ENCODE measurements at regions not wholly inside any gene's neighbourhood (a gene's known extent, or its start where the extent isn't known, plus 50 kb on each side); places are given as distances from the start of the nearest gene placed in this dataset.
A peak's percentile ranks its signal among the peaks of the same experiment; 100 is the strongest.

GRCh38 chr11:25910086-25910485 lies 421.8 kb upstream of the ANO3 start:
- no peak for DNase-seq
- intact Hi-C loops (cut with DNase I): no loop called here

GRCh38 chr11:25920356-25920755 lies 411.6 kb upstream of the ANO3 start:
- intact Hi-C loops (cut with DNase I): no loop called here
- DNase-seq: no peak

GRCh38 chr11:25924586-25924985 lies 407.3 kb upstream of the ANO3 start:
- no peak for DNase-seq
- intact Hi-C loops (cut with DNase I): no loop called here

GRCh38 chr11:25925359-25925758 lies 406.6 kb upstream of the ANO3 start:
- intact Hi-C loops (cut with DNase I): no loop called here
- no peak for DNase-seq

GRCh38 chr11:25927411-25927953 lies 404.4 kb upstream of the ANO3 start:
- no peak for DNase-seq
- intact Hi-C loops (cut with DNase I): no loop called here

GRCh38 chr11:25928076-25928475 lies 403.9 kb upstream of the ANO3 start:
- DNase-seq: no peak
- intact Hi-C loops (cut with DNase I): no loop called here

- intact Hi-C loops (cut with DNase I): no loop called here
- no peak for DNase-seq
Measured at GRCh38 chr11:25938952-25939351, 393.0 kb upstream of the ANO3 start.

GRCh38 chr11:25939691-25940090 lies 392.2 kb upstream of the ANO3 start:
- intact Hi-C loops (cut with DNase I): no loop called here

GRCh38 chr11:25941353-25941752 lies 390.6 kb upstream of the ANO3 start:
- no peak for DNase-seq
- intact Hi-C loops (cut with DNase I): no loop called here

More at GRCh38 chr11:25939691-25940090, 392.2 kb upstream of the ANO3 start:
- no peak for DNase-seq

- intact Hi-C loops (cut with DNase I): no loop called here
- DNase-seq: no peak
Measured at GRCh38 chr11:25943031-25943430, 388.9 kb upstream of the ANO3 start.

- no peak for DNase-seq
Measured at GRCh38 chr11:25943777-25944661, 387.9 kb upstream of the ANO3 start.

GRCh38 chr11:25949918-25950317 lies 382.0 kb upstream of the ANO3 start:
- intact Hi-C loops (cut with DNase I): no loop called here
- DNase-seq: no peak

More at GRCh38 chr11:25943777-25944661, 387.9 kb upstream of the ANO3 start:
- intact Hi-C loops (cut with DNase I): no loop called here

GRCh38 chr11:25953006-25953405 lies 378.9 kb upstream of the ANO3 start:
- no peak for DNase-seq
- intact Hi-C loops (cut with DNase I): no loop called here

- no peak for DNase-seq
- intact Hi-C loops (cut with DNase I): no loop called here
Measured at GRCh38 chr11:25958045-25958444, 373.9 kb upstream of the ANO3 start.

- DNase-seq: peak in 2 of 42 donors; percentile 5 to 17
Measured at GRCh38 chr11:25961539-25961938, 370.4 kb upstream of the ANO3 start.

GRCh38 chr11:25970726-25971508 lies 361.0 kb upstream of the ANO3 start:
- intact Hi-C loops (cut with DNase I): no loop called here
- no peak for DNase-seq

More at GRCh38 chr11:25961539-25961938, 370.4 kb upstream of the ANO3 start:
- intact Hi-C loops (cut with DNase I): no loop called here

GRCh38 chr11:25980091-25980490 lies 351.8 kb upstream of the ANO3 start:
- no peak for DNase-seq
- intact Hi-C loops (cut with DNase I): loop anchor here (5.0 to 10.0 kb wide), 2 partner anchors 155 to 297 kb away; no protein-coding TSS in a partner anchor

- peak in 12 of 42 donors; percentile 8 to 56 (median 22) for DNase-seq
- intact Hi-C loops (cut with DNase I): loop anchor here (5.0 to 10.0 kb wide), 2 partner anchors 153 to 295 kb away; no protein-coding TSS in a partner anchor
Measured at GRCh38 chr11:25981998-25982397, 349.9 kb upstream of the ANO3 start.

- DNase-seq: no peak
- intact Hi-C loops (cut with DNase I): loop anchor here (5.0 to 10.0 kb wide), 2 partner anchors 152 to 294 kb away; no protein-coding TSS in a partner anchor
Measured at GRCh38 chr11:25983280-25983679, 348.6 kb upstream of the ANO3 start.

- no peak for DNase-seq
Measured at GRCh38 chr11:25988178-25988577, 343.8 kb upstream of the ANO3 start.

More at GRCh38 chr11:25988178-25988577, 343.8 kb upstream of the ANO3 start:
- intact Hi-C loops (cut with DNase I): loop anchor here (10.0 kb wide), 1 partner anchor 147 kb away; no protein-coding TSS in a partner anchor
